GM23338 (cell line): ENCODE measurements at regions not wholly inside any gene's neighbourhood (a gene's known extent, or its start where the extent isn't known, plus 50 kb on each side); places are given as distances from the start of the nearest gene placed in this dataset.

Experiments used
- CREB1 ChIP-seq: fragments of 250-450 bp; sonication (Bioruptor Pico); IDR thresholded peaks from 2 replicates; pipeline ENCODE4 v1.5.0; 2020; ENCODE audit warnings: low read depth, mild to moderate bottlenecking, moderate library complexity
- EZH2 ChIP-seq: fragments of 200-600 bp; sonication (generic); IDR thresholded peaks from one replicate; pipeline ENCODE4 v1.8.0; 2017; ENCODE audit warnings: antibody characterized with exemption, mild to moderate bottlenecking, low read depth; ENCODE audit not compliant: unreplicated experiment
- EZH2phosphoT487 ChIP-seq: fragments of 200-600 bp; sonication (generic); IDR thresholded peaks from one replicate; pipeline ENCODE4 v1.8.1; 2018; ENCODE audit warnings: antibody characterized with exemption; ENCODE audit not compliant: unreplicated experiment
- JUNB ChIP-seq: IDR thresholded peaks from one replicate; pipeline ENCODE4 v1.6.1; 2016; ENCODE audit warnings: antibody characterized with exemption; ENCODE audit not compliant: unreplicated experiment
- NANOG ChIP-seq: IDR thresholded peaks from 2 replicates; pipeline ENCODE4 v1.6.1; 2016; ENCODE audit warnings: antibody characterized with exemption, borderline replicate concordance
- POLR2AphosphoS5 ChIP-seq: IDR thresholded peaks from 2 replicates; pipeline ENCODE4 v1.6.1; 2016; ENCODE audit warnings: antibody characterized with exemption, low read depth
- STAT1 ChIP-seq: IDR thresholded peaks from one replicate; pipeline ENCODE4 v1.6.1; 2016; ENCODE audit warnings: antibody characterized with exemption; ENCODE audit not compliant: unreplicated experiment
- ZNF114 ChIP-seq: fragments of 250-450 bp; sonication (Bioruptor Pico); IDR thresholded peaks from 2 replicates; pipeline ENCODE4 v1.5.0; 2020; ENCODE audit warnings: mild to moderate bottlenecking, moderate library complexity
- ZNF331 ChIP-seq: fragments of 250-450 bp; sonication (Bioruptor Pico); IDR thresholded peaks from 2 replicates; pipeline ENCODE4 v1.5.0; 2020; ENCODE audit warnings: low read depth, mild to moderate bottlenecking, moderate library complexity
- TF ChIP-seq, protein P1 (sequence below), 2 experiments: fragments of 200-600 bp in 1 of 2; sonication (generic) in 1 of 2; conservative IDR thresholded peaks; 2 replicates each; pipeline versions ENCODE4 v1.5.1 to v1.6.1; 2016 to 2017; ENCODE audit warnings: antibody characterized with exemption in 2 of 2, low read depth in 2 of 2, mild to moderate bottlenecking in 2 of 2, moderate library complexity in 1 of 2
- TF ChIP-seq, protein P2 (sequence below): IDR thresholded peaks from one replicate; pipeline ENCODE4 v1.6.1; 2018; ENCODE audit warnings: antibody characterized with exemption; ENCODE audit not compliant: unreplicated experiment
- TF ChIP-seq, protein P3 (sequence below): IDR thresholded peaks from 2 replicates; pipeline ENCODE4 v1.6.1; 2016; ENCODE audit warnings: antibody characterized with exemption

DNA sequence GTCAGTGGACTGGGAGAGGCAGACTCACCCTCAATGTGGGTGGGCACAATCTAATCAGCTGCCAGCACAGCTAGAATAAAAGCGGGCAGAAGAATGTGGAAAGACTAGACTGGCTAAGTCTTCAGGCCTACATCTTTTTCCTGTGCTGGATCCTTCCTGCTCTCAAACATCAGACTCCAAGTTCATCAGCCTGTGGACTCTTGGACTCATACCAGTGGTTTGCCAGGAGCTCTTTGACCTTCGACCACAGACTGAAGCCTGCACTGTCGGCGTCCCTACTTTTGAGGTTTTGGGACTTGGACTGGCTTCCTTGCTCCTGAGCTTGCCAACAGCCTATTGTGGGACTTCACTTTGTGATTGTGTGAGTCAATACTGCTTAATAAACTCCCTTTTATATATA, 68.0 kb downstream of the CNTN3 start:
- TF ChIP-seq, protein P1, sequence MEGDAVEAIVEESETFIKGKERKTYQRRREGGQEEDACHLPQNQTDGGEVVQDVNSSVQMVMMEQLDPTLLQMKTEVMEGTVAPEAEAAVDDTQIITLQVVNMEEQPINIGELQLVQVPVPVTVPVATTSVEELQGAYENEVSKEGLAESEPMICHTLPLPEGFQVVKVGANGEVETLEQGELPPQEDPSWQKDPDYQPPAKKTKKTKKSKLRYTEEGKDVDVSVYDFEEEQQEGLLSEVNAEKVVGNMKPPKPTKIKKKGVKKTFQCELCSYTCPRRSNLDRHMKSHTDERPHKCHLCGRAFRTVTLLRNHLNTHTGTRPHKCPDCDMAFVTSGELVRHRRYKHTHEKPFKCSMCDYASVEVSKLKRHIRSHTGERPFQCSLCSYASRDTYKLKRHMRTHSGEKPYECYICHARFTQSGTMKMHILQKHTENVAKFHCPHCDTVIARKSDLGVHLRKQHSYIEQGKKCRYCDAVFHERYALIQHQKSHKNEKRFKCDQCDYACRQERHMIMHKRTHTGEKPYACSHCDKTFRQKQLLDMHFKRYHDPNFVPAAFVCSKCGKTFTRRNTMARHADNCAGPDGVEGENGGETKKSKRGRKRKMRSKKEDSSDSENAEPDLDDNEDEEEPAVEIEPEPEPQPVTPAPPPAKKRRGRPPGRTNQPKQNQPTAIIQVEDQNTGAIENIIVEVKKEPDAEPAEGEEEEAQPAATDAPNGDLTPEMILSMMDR (conservative IDR thresholded peaks at IDR 0.05; ENCODE audit: low read depth in 2 of 2) = no peak
- TF ChIP-seq EZH2 (no peak), POLR2AphosphoS5 (no peak), CREB1 (CRISPR knock-in tag) (no peak), EZH2phosphoT487 (no peak), ZNF114 (CRISPR knock-in tag) (no peak), NANOG (no peak), JUNB (no peak), STAT1 (no peak), ZNF331 (CRISPR knock-in tag) (no peak)
- TF ChIP-seq, protein P2, sequence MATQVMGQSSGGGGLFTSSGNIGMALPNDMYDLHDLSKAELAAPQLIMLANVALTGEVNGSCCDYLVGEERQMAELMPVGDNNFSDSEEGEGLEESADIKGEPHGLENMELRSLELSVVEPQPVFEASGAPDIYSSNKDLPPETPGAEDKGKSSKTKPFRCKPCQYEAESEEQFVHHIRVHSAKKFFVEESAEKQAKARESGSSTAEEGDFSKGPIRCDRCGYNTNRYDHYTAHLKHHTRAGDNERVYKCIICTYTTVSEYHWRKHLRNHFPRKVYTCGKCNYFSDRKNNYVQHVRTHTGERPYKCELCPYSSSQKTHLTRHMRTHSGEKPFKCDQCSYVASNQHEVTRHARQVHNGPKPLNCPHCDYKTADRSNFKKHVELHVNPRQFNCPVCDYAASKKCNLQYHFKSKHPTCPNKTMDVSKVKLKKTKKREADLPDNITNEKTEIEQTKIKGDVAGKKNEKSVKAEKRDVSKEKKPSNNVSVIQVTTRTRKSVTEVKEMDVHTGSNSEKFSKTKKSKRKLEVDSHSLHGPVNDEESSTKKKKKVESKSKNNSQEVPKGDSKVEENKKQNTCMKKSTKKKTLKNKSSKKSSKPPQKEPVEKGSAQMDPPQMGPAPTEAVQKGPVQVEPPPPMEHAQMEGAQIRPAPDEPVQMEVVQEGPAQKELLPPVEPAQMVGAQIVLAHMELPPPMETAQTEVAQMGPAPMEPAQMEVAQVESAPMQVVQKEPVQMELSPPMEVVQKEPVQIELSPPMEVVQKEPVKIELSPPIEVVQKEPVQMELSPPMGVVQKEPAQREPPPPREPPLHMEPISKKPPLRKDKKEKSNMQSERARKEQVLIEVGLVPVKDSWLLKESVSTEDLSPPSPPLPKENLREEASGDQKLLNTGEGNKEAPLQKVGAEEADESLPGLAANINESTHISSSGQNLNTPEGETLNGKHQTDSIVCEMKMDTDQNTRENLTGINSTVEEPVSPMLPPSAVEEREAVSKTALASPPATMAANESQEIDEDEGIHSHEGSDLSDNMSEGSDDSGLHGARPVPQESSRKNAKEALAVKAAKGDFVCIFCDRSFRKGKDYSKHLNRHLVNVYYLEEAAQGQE = no peak
- TF ChIP-seq, protein P3, sequence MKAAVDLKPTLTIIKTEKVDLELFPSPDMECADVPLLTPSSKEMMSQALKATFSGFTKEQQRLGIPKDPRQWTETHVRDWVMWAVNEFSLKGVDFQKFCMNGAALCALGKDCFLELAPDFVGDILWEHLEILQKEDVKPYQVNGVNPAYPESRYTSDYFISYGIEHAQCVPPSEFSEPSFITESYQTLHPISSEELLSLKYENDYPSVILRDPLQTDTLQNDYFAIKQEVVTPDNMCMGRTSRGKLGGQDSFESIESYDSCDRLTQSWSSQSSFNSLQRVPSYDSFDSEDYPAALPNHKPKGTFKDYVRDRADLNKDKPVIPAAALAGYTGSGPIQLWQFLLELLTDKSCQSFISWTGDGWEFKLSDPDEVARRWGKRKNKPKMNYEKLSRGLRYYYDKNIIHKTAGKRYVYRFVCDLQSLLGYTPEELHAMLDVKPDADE = no peak
